ENCODE measurements at regions not wholly inside any gene's neighbourhood (a gene's known extent, or its start where the extent isn't known, plus 50 kb on each side); places are given as distances from the start of the nearest gene placed in this dataset.

GRCh38 chr3:22594990-22595389 is 608.1 kb upstream of the UBE2E2 start:
- no peak overlapping the region for H3K9ac ChIP-seq
- no peaks in the 10 kb centered on the region for H3F3A ChIP-seq (replicated peaks; ENCODE audit: insufficient read depth)
- no peaks in the 10 kb centered on the region for H3K9me2 ChIP-seq
- H2AFZ ChIP-seq (ENCODE audit: low read depth), result no peak overlapping the region
- TF ChIP-seq IRF3 (IDR thresholded peaks at IDR 0.05; ENCODE audit: low read depth, low read length) (no peak), FOXM1 (IDR thresholded peaks at IDR 0.05; ENCODE audit: low read depth) (no peak), JUND (IDR thresholded peaks at IDR 0.05) (no peak)
- CTCF ChIA-PET, result interaction anchor here (0.7 kb wide), 1 partner anchor 1767 kb away, joined by 3 read pairs; no protein-coding TSS in a partner anchor
- no peaks in the 10 kb centered on the region for H3K36me3 ChIP-seq (replicated peaks in 1 of 2; ENCODE audit: control insufficient read depth in 1 of 2, insufficient read depth in 2 of 2, low read length in 1 of 2)
- no peaks in the 10 kb centered on the region for H4K20me1 ChIP-seq (ENCODE audit: insufficient read depth)
- no peaks in the 10 kb centered on the region for H3K27me3 ChIP-seq (ENCODE audit: insufficient read depth)
- no peak overlapping the region for H3K4me3 ChIP-seq (ENCODE audit: low read depth in 2 of 2, low read length in 1 of 2)
- DNase-seq, result no peak
- POLR2A ChIA-PET, result no interaction called here
- H3K27ac ChIP-seq (ENCODE audit: low read depth in 2 of 2, low read length in 1 of 2), result no peak overlapping the region
- H3K4me2 ChIP-seq, result no peak overlapping the region
- no peaks in the 10 kb centered on the region for H3K4me1 ChIP-seq (ENCODE audit: control insufficient read depth in 1 of 2, insufficient read depth in 2 of 2, low read depth in 1 of 2, low read length in 1 of 2)
- no peaks in the 10 kb centered on the region for H3K79me2 ChIP-seq (ENCODE audit: insufficient read depth)
- H3K9me3 ChIP-seq, result no peaks in the 10 kb centered on the region

- peaks cover 12% of the 10 kb centered on the region for H3F3A ChIP-seq (replicated peaks; ENCODE audit: insufficient read depth)
- no peak overlapping the region for H3K27ac ChIP-seq (ENCODE audit: low read depth in 2 of 2, low read length in 1 of 2)
- CTCF ChIA-PET, result interaction anchor here (1.1 kb wide), 1 partner anchor 10 kb away, joined by 3 read pairs; no protein-coding TSS in a partner anchor
- POLR2A ChIA-PET, result no interaction called here
- H3K4me3 ChIP-seq (ENCODE audit: low read depth in 2 of 2, low read length in 1 of 2), result no peak overlapping the region
- no peaks in the 10 kb centered on the region for H3K9me3 ChIP-seq
- H4K20me1 ChIP-seq (ENCODE audit: insufficient read depth), result no peaks in the 10 kb centered on the region
- no peak overlapping the region for H3K9ac ChIP-seq
- H3K36me3 ChIP-seq (replicated peaks in 1 of 2; ENCODE audit: control insufficient read depth in 1 of 2, insufficient read depth in 2 of 2, low read length in 1 of 2), result no peaks in the 10 kb centered on the region
- H3K4me2 ChIP-seq, result no peak overlapping the region
- no peaks in the 10 kb centered on the region for H3K27me3 ChIP-seq (ENCODE audit: insufficient read depth)
- no peaks in the 10 kb centered on the region for H3K9me2 ChIP-seq
- H2AFZ ChIP-seq (ENCODE audit: low read depth), result no peak overlapping the region
- 80% methylated on average over 5 of the region's 5 CpGs for WGBS (ENCODE audit: low lambda C conversion rate)
- peaks cover 0 to 4% of the 10 kb centered on the region in 2 experiments; a peak in 1 of 4 replicates for H3K4me1 ChIP-seq (ENCODE audit: control insufficient read depth in 1 of 2, insufficient read depth in 2 of 2, low read depth in 1 of 2, low read length in 1 of 2)
- no peaks in the 10 kb centered on the region for H3K79me2 ChIP-seq (ENCODE audit: insufficient read depth)
- DNase-seq, result no peak
- TF ChIP-seq USF2 (IDR thresholded peaks at IDR 0.05; ENCODE audit: borderline replicate concordance, low read depth, low read length) (no peak), MAX (IDR thresholded peaks at IDR 0.05; ENCODE audit: low read depth) (no peak), CTCF (IDR thresholded peaks at IDR 0.05) (no peak), TEAD4 (IDR thresholded peaks at IDR 0.05; ENCODE audit: borderline replicate concordance, insufficient read depth) (no peak), POLR2AphosphoS5 (IDR thresholded peaks at IDR 0.05; ENCODE audit: low read depth, low read length) (no peak), YY1 (IDR thresholded peaks at IDR 0.05; ENCODE audit: low read depth) (no peak), RXRA (IDR thresholded peaks at IDR 0.05; ENCODE audit: borderline replicate concordance, low read depth) (no peak), GABPA (IDR thresholded peaks at IDR 0.05; ENCODE audit: low read depth) (no peak), RFX5 (IDR thresholded peaks at IDR 0.05; ENCODE audit: low read length) (no peak), EZH2phosphoT487 (IDR thresholded peaks at IDR 0.05; ENCODE audit: borderline replicate concordance, low read depth) (no peak), GATA2 (CRISPR knock-in tag; IDR thresholded peaks at IDR 0.05) (no peak), USF1 (IDR thresholded peaks at IDR 0.05; ENCODE audit: borderline replicate concordance, low read depth) (no peak), MXI1 (IDR thresholded peaks at IDR 0.05; ENCODE audit: low read depth, low read length) (no peak), SIN3A (IDR thresholded peaks at IDR 0.05; ENCODE audit: borderline replicate concordance, low read depth, low read length) (no peak), MEF2A (IDR thresholded peaks at IDR 0.05; ENCODE audit: borderline replicate concordance, low read depth) (no peak), IRF3 (IDR thresholded peaks at IDR 0.05; ENCODE audit: low read depth, low read length) (no peak), FOSL2 (IDR thresholded peaks at IDR 0.05; ENCODE audit: borderline replicate concordance, low read depth) (no peak)
These were observed 596.7 kb upstream of the UBE2E2 start for GRCh38 chr3:22606461-22606860.

Measured in SK-N-SH (cell line).